HG03469 (cell line): ENCODE measurements at regions not wholly inside any gene's neighbourhood (a gene's known extent, or its start where the extent isn't known, plus 50 kb on each side); places are given as distances from the start of the nearest gene placed in this dataset.

ENCODE experiments used
- ATAC-seq: cut with Tn5 transposase; IDR thresholded peaks from one replicate; pipeline ENCODE4 v1.9.1; 2021; ENCODE audit warnings: mild to moderate bottlenecking, moderate library complexity, moderate number of reproducible peaks; ENCODE audit not compliant: unreplicated experiment

GRCh38 chr21:36554411-36555157, 74.7 kb upstream of the CLDN14 start:
- ATAC-seq = no peak

GRCh38 chr21:36555199-36555800, 75.4 kb upstream of the CLDN14 start:
- no peak for ATAC-seq

- ATAC-seq = no peak
Measured at GRCh38 chr21:36557316-36557715, 77.4 kb upstream of the CLDN14 start.

GRCh38 chr21:36560933-36561575, 81.1 kb upstream of the CLDN14 start:
- ATAC-seq = no peak

- no peak for ATAC-seq
Measured at GRCh38 chr21:36563341-36563926, 83.5 kb upstream of the CLDN14 start.

GRCh38 chr21:36564647-36565046, 84.7 kb upstream of the CLDN14 start:
- no peak for ATAC-seq

GRCh38 chr21:36565540-36565939, 85.6 kb upstream of the CLDN14 start:
- no peak for ATAC-seq

GRCh38 chr21:36566644-36567043, 86.7 kb upstream of the CLDN14 start:
- no peak for ATAC-seq

- ATAC-seq = no peak
Measured at GRCh38 chr21:36567216-36567885, 87.4 kb upstream of the CLDN14 start.

GRCh38 chr21:36569511-36569910, 89.6 kb upstream of the CLDN14 start:
- no peak for ATAC-seq

GRCh38 chr21:36571556-36571955, 91.6 kb upstream of the CLDN14 start:
- no peak for ATAC-seq

GRCh38 chr21:36572039-36572438, 92.1 kb upstream of the CLDN14 start:
- no peak for ATAC-seq

GRCh38 chr21:36575306-36575705, 95.4 kb upstream of the CLDN14 start:
- ATAC-seq = no peak

- no peak for ATAC-seq
Measured at GRCh38 chr21:36576441-36576840, 96.5 kb upstream of the CLDN14 start.

GRCh38 chr21:36579898-36580297, 100.0 kb upstream of the CLDN14 start:
- ATAC-seq = no peak

- no peak for ATAC-seq
Measured at GRCh38 chr21:36582271-36582670, 102.3 kb upstream of the CLDN14 start.

GRCh38 chr21:36583591-36583990, 103.7 kb upstream of the CLDN14 start:
- ATAC-seq = no peak

- ATAC-seq = no peak
Measured at GRCh38 chr21:36584980-36585940, 105.3 kb upstream of the CLDN14 start.

- ATAC-seq = no peak
Measured at GRCh38 chr21:36587388-36587787, 107.5 kb upstream of the CLDN14 start.

GRCh38 chr21:36589352-36589971, 109.5 kb upstream of the SIM2 start:
- no peak for ATAC-seq
